Effector CD8-positive, alpha-beta T cell (primary cell): ENCODE measurements at regions not wholly inside any gene's neighbourhood (a gene's known extent, or its start where the extent isn't known, plus 50 kb on each side); places are given as distances from the start of the nearest gene placed in this dataset.

Source experiments
- DNase-seq: peaks from one replicate; lab custom pipeline; 2025; lab: John Stamatoyannopoulos, UW

GRCh38 chr22:47687346-47687655 lies 924.9 kb downstream of the TBC1D22A start:
- no peak for DNase-seq

GRCh38 chr22:47686594-47687345 lies 924.3 kb downstream of the TBC1D22A start:
- no peak for DNase-seq

GRCh38 chr22:47681411-47682165 lies 919.1 kb downstream of the TBC1D22A start:
- DNase-seq = no peak

GRCh38 chr22:47678636-47679287 lies 916.3 kb downstream of the TBC1D22A start:
- no peak for DNase-seq

- DNase-seq = no peak
Measured at GRCh38 chr22:47678048-47678447, 915.6 kb downstream of the TBC1D22A start.

- no peak for DNase-seq
Measured at GRCh38 chr22:47676685-47677084, 914.2 kb downstream of the TBC1D22A start.

GRCh38 chr22:47674600-47674999 lies 912.1 kb downstream of the TBC1D22A start:
- no peak for DNase-seq

GRCh38 chr22:47673557-47673956 lies 911.1 kb downstream of the TBC1D22A start:
- DNase-seq = no peak

GRCh38 chr22:47672526-47672925 lies 910.1 kb downstream of the TBC1D22A start:
- no peak for DNase-seq

- no peak for DNase-seq
Measured at GRCh38 chr22:47665151-47665550, 902.7 kb downstream of the TBC1D22A start.

GRCh38 chr22:47663615-47664605 lies 901.5 kb downstream of the TBC1D22A start:
- no peak for DNase-seq

GRCh38 chr22:47659467-47660223 lies 897.2 kb downstream of the TBC1D22A start:
- no peak for DNase-seq

- DNase-seq = no peak
Measured at GRCh38 chr22:47658182-47658581, 895.7 kb downstream of the TBC1D22A start.

GRCh38 chr22:47657224-47657623 lies 894.8 kb downstream of the TBC1D22A start:
- no peak for DNase-seq

GRCh38 chr22:47656806-47657205 lies 894.4 kb downstream of the TBC1D22A start:
- DNase-seq = no peak

GRCh38 chr22:47655930-47656329 lies 893.5 kb downstream of the TBC1D22A start:
- DNase-seq = no peak

- no peak for DNase-seq
Measured at GRCh38 chr22:47654922-47655491, 892.6 kb downstream of the TBC1D22A start.

GRCh38 chr22:47653921-47654320 lies 891.5 kb downstream of the TBC1D22A start:
- no peak for DNase-seq

GRCh38 chr22:47651216-47651987 lies 889.0 kb downstream of the TBC1D22A start:
- no peak for DNase-seq

GRCh38 chr22:47647720-47648119 lies 885.3 kb downstream of the TBC1D22A start:
- DNase-seq = no peak
